Liver (tissue), 3 donors: ENCODE measurements at regions not wholly inside any gene's neighbourhood (a gene's known extent, or its start where the extent isn't known, plus 50 kb on each side); places are given as distances from the start of the nearest gene placed in this dataset.

Experiments
- ATF3 ChIP-seq: IDR thresholded peaks from 2 replicates; pipeline ENCODE4 v1.6.1; 2016; ENCODE audit warnings: antibody characterized with exemption
- CTCF ChIP-seq: fragments of 150-350 bp; IDR thresholded peaks from 2 replicates; pipeline ENCODE4 v1.5.1; 2017; ENCODE audit warnings: improper control_type of control experiment, low read depth, low read length; ENCODE audit not compliant: missing input control
- FOXA1 ChIP-seq: IDR thresholded peaks from 2 replicates; pipeline ENCODE4 v1.6.1; 2016; ENCODE audit warnings: antibody characterized with exemption
- GABPA ChIP-seq, 2 donors: IDR thresholded peaks in 1 of 2; conservative IDR thresholded peaks in 1 of 2; 2 replicates each; pipeline ENCODE4 v1.6.1; 2016; ENCODE audit warnings: antibody characterized with exemption in 2 of 2, mild to moderate bottlenecking in 1 of 2, moderate library complexity in 1 of 2
- NR2F2 ChIP-seq: IDR thresholded peaks from 2 replicates; pipeline ENCODE4 v1.6.1; 2016; ENCODE audit warnings: antibody characterized with exemption
- RAD21 ChIP-seq, 2 donors: IDR thresholded peaks; 2 replicates each; pipeline ENCODE4 v1.6.1; 2016; ENCODE audit warnings: antibody characterized with exemption in 2 of 2, mild to moderate bottlenecking in 2 of 2
- TAF1 ChIP-seq: conservative IDR thresholded peaks from 2 replicates; pipeline ENCODE4 v1.6.1; 2016; ENCODE audit warnings: antibody characterized with exemption, mild to moderate bottlenecking
- donor health status: healthy.
- donor health status: healthy.

GRCh38 chr10:36116040-36116439 is 473.9 kb upstream of the FZD8 start:
- TF ChIP-seq CTCF: no peak
- no peak for TF ChIP-seq GABPA (IDR thresholded peaks at IDR 0.05 in 1 of 2, conservative IDR thresholded peaks at IDR 0.05 in 1 of 2)
- no peak for TF ChIP-seq NR2F2
- TF ChIP-seq ATF3: no peak
- TF ChIP-seq RAD21 (IDR thresholded peaks at IDR 0.05): no peak
- TF ChIP-seq TAF1: no peak
- TF ChIP-seq FOXA1: no peak
